ENCODE measurements at regions not wholly inside any gene's neighbourhood (a gene's known extent, or its start where the extent isn't known, plus 50 kb on each side); places are given as distances from the start of the nearest gene placed in this dataset.

DNA sequence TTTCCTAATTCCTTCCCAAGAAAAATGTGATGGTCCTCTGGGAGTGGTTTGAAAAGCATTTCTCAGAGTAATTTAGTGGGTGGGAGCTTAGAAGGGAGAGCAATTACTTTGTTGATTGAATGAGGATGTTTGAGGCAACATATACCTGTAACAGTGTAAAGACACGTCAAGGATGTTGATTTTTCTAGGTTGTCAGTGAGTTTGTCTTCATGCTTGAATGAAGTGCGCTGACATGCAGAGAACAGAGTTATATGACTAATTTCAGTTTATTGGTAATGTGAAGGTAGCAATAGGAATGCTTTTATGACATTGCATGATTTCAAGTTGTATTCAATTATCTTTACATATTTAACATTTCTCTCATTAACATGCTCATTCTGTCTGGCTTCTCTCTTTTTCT is 286.9 kb downstream of the NFKBIZ start:
- no peak for TF ChIP-seq POLR2A (IDR thresholded peaks at IDR 0.05)
- no peak for TF ChIP-seq POLR2AphosphoS5 (IDR thresholded peaks at IDR 0.05)
- TF ChIP-seq, protein P1, sequence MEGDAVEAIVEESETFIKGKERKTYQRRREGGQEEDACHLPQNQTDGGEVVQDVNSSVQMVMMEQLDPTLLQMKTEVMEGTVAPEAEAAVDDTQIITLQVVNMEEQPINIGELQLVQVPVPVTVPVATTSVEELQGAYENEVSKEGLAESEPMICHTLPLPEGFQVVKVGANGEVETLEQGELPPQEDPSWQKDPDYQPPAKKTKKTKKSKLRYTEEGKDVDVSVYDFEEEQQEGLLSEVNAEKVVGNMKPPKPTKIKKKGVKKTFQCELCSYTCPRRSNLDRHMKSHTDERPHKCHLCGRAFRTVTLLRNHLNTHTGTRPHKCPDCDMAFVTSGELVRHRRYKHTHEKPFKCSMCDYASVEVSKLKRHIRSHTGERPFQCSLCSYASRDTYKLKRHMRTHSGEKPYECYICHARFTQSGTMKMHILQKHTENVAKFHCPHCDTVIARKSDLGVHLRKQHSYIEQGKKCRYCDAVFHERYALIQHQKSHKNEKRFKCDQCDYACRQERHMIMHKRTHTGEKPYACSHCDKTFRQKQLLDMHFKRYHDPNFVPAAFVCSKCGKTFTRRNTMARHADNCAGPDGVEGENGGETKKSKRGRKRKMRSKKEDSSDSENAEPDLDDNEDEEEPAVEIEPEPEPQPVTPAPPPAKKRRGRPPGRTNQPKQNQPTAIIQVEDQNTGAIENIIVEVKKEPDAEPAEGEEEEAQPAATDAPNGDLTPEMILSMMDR (IDR thresholded peaks at IDR 0.05): no peak
- TF ChIP-seq EP300 (IDR thresholded peaks at IDR 0.05): no peak
